Neural progenitor cell (in vitro differentiated cells): ENCODE measurements at regions not wholly inside any gene's neighbourhood (a gene's known extent, or its start where the extent isn't known, plus 50 kb on each side); places are given as distances from the start of the nearest gene placed in this dataset.

Experiments
- EZH2phosphoT487 ChIP-seq: fragments of 200-600 bp; sonication (generic); IDR thresholded peaks from 2 replicates; pipeline ENCODE4 v1.6.1; 2017; ENCODE audit warnings: antibody characterized with exemption
- TF ChIP-seq, protein P1 (sequence below): fragments of 200-600 bp; sonication (generic); IDR thresholded peaks from 2 replicates; pipeline ENCODE4 v1.5.1; 2017; ENCODE audit warnings: antibody characterized with exemption, mild to moderate bottlenecking

DNA sequence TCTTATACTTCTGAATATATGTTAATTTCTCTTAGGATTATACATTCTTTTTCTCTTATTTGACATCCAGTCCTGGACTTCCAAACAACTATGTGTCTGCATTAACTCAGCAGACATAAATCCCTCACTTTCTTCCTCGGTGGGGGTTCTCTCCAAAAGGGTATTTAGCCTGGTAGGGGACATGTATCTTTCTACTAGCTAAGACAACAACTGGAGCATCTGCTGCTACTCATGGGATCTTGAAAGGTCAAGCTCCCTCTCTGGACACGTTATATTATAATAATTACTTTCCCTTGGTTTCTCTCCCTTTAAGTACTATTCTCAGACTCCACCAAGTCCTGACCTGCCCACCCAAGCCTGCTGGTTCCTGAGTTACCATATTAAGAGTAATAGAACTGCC is 983.7 kb upstream of the FLRT2 start:
- TF ChIP-seq, protein P1, sequence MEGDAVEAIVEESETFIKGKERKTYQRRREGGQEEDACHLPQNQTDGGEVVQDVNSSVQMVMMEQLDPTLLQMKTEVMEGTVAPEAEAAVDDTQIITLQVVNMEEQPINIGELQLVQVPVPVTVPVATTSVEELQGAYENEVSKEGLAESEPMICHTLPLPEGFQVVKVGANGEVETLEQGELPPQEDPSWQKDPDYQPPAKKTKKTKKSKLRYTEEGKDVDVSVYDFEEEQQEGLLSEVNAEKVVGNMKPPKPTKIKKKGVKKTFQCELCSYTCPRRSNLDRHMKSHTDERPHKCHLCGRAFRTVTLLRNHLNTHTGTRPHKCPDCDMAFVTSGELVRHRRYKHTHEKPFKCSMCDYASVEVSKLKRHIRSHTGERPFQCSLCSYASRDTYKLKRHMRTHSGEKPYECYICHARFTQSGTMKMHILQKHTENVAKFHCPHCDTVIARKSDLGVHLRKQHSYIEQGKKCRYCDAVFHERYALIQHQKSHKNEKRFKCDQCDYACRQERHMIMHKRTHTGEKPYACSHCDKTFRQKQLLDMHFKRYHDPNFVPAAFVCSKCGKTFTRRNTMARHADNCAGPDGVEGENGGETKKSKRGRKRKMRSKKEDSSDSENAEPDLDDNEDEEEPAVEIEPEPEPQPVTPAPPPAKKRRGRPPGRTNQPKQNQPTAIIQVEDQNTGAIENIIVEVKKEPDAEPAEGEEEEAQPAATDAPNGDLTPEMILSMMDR, result no peak
- no peak for TF ChIP-seq EZH2phosphoT487
